ENCODE measurements at regions not wholly inside any gene's neighbourhood (a gene's known extent, or its start where the extent isn't known, plus 50 kb on each side); places are given as distances from the start of the nearest gene placed in this dataset.

GRCh38 chr3:101102678-101103296 lies 109.6 kb upstream of the ABI3BP start:
- H3K4me1 ChIP-seq = no peaks in the 10 kb centered on the region
- H3K4me3 ChIP-seq = no peak overlapping the region
- no peak overlapping the region for H3K27ac ChIP-seq
- DNase-seq (no peak), ATAC-seq (no peak)
- no peak for TF ChIP-seq CTCF (IDR thresholded peaks at IDR 0.05)
- 30 to 43% (median 31%) methylated on average over 4 of the region's 4 CpGs for WGBS, 3 donors
- intact Hi-C loops (cut with DNase I) = no loop called here
- H3K9me3 ChIP-seq = no peaks in the 10 kb centered on the region
- H3K36me3 ChIP-seq (ENCODE audit: insufficient read depth in 1 of 2, low read depth in 1 of 2) = no peaks in the 10 kb centered on the region
- H3K27me3 ChIP-seq (ENCODE audit: insufficient read depth in 3 of 3, low read length in 2 of 3) = no peaks in the 10 kb centered on the region

GRCh38 chr3:101100361-101101009 lies 107.3 kb upstream of the ABI3BP start:
- Histone ChIP-seq H3K9me3 (no peaks in the 10 kb centered on the region), H3K27me3 (ENCODE audit: insufficient read depth in 3 of 3, low read length in 2 of 3) (no peaks in the 10 kb centered on the region), H3K4me3 (no peak overlapping the region), H3K4me1 (no peaks in the 10 kb centered on the region), H3K27ac (no peak overlapping the region), H3K36me3 (ENCODE audit: insufficient read depth in 1 of 2, low read depth in 1 of 2) (no peaks in the 10 kb centered on the region)
- intact Hi-C loops (cut with DNase I) = no loop called here
- DNase-seq (no peak), ATAC-seq (no peak)
- WGBS, 3 donors = 54 to 89% (median 68%) methylated on average over 2 of the region's 2 CpGs
- no peak for TF ChIP-seq CTCF (IDR thresholded peaks at IDR 0.05)

GRCh38 chr3:101099791-101100190 lies 106.6 kb upstream of the ABI3BP start:
- no peaks in the 10 kb centered on the region for H3K36me3 ChIP-seq (ENCODE audit: insufficient read depth in 1 of 2, low read depth in 1 of 2)
- intact Hi-C loops (cut with DNase I) = no loop called here

GRCh38 chr3:101096444-101096843 lies 103.2 kb upstream of the ABI3BP start:
- H3K9me3 ChIP-seq = no peaks in the 10 kb centered on the region
- H3K4me1 ChIP-seq = no peaks in the 10 kb centered on the region
- WGBS, 3 donors = 82 to 89% (median 85%) methylated on average over 2 of the region's 2 CpGs
- intact Hi-C loops (cut with DNase I) = no loop called here
- H3K27ac ChIP-seq = no peak overlapping the region
- DNase-seq (no peak), ATAC-seq (no peak)
- no peak overlapping the region for H3K4me3 ChIP-seq
- no peaks in the 10 kb centered on the region for H3K36me3 ChIP-seq (ENCODE audit: insufficient read depth in 1 of 2, low read depth in 1 of 2)
- TF ChIP-seq CTCF (IDR thresholded peaks at IDR 0.05) = no peak
- no peaks in the 10 kb centered on the region for H3K27me3 ChIP-seq (ENCODE audit: insufficient read depth in 3 of 3, low read length in 2 of 3)

More at GRCh38 chr3:101099791-101100190, 106.6 kb upstream of the ABI3BP start:
- 88 to 94% (median 92%) methylated on average over 3 of the region's 3 CpGs for WGBS, 3 donors
- Histone ChIP-seq H3K27ac (no peak overlapping the region), H3K9me3 (no peaks in the 10 kb centered on the region), H3K4me3 (no peak overlapping the region), H3K4me1 (no peaks in the 10 kb centered on the region), H3K27me3 (ENCODE audit: insufficient read depth in 3 of 3, low read length in 2 of 3) (no peaks in the 10 kb centered on the region)
- no peak for TF ChIP-seq CTCF (IDR thresholded peaks at IDR 0.05)
- ATAC-seq (no peak), DNase-seq (no peak)

All from psoas muscle (tissue), 7 donors.